Stomach smooth muscle (tissue), 2 donors: ENCODE measurements at regions not wholly inside any gene's neighbourhood (a gene's known extent, or its start where the extent isn't known, plus 50 kb on each side); places are given as distances from the start of the nearest gene placed in this dataset.

ENCODE experiments used
- H3K27ac ChIP-seq: one replicate; pipeline ENCODE4 v1.7.0; 2013; ENCODE audit warnings: mild to moderate bottlenecking, low read length, inconsistent platforms
- H3K27me3 ChIP-seq, 2 donors: one replicate each; pipeline ENCODE4 v1.7.0; 2013; ENCODE audit warnings: low read length in 2 of 2; ENCODE audit not compliant: insufficient read depth in 2 of 2, control insufficient read depth in 1 of 2
- H3K36me3 ChIP-seq, 2 donors: one replicate each; pipeline ENCODE4 v1.7.0; 2013; ENCODE audit warnings: low read length in 2 of 2; ENCODE audit not compliant: control insufficient read depth in 2 of 2, insufficient read depth in 2 of 2
- H3K4me1 ChIP-seq: one replicate; pipeline ENCODE4 v1.7.0; 2013; ENCODE audit warnings: low read length; ENCODE audit not compliant: control insufficient read depth, insufficient read depth
- H3K4me3 ChIP-seq, 2 donors: one replicate each; pipeline ENCODE4 v1.7.0; 2013; ENCODE audit warnings: low read length in 2 of 2
- H3K9ac ChIP-seq, 2 donors: one replicate each; pipeline ENCODE4 v1.7.0; 2013; ENCODE audit warnings: low read length in 2 of 2, mild to moderate bottlenecking in 1 of 2
- H3K9me3 ChIP-seq, 2 donors: one replicate each; pipeline ENCODE4 v1.7.0; 2013; ENCODE audit warnings: low read length in 2 of 2; ENCODE audit not compliant: control insufficient read depth in 2 of 2
- donor health status: healthy.
- donor health status: Pancreatic carcinoma.

DNA sequence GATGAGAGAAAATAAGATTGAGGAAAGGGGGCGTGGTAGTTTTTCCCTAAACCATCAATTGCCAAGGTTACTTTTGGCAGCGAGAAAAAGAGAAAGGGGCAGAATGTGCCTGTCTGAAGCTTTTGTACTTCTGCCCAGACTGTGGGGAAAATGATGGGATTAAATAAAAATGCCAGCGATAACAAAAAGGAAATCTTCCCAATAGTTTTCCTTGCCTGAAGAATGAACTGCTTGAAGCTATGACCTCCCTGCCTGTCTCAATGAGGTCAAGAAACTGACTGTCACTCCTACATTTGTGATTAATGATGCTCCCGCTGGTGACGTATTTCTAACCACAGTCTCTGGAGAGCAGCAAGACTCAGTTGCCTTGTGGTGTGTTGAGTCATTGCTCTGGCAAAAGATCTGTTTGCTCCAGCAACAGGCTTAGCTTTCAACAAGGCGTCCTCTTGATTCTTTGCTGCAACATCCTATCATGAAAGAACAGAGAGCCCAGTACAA, 1051.5 kb downstream of the DIAPH3 start:
- Histone ChIP-seq H3K27me3 (no peaks in the 10 kb centered on the region), H3K4me3 (no peak overlapping the region), H3K9ac (no peak overlapping the region), H3K4me1 (no peaks in the 10 kb centered on the region), H3K36me3 (no peaks in the 10 kb centered on the region), H3K27ac (no peak overlapping the region), H3K9me3 (no peaks in the 10 kb centered on the region)

GRCh38 chr13:59119475-59119874, 1044.3 kb downstream of the DIAPH3 start:
- H3K4me1 ChIP-seq: no peaks in the 10 kb centered on the region
- no peaks in the 10 kb centered on the region for H3K9me3 ChIP-seq
- no peaks in the 10 kb centered on the region for H3K36me3 ChIP-seq
- no peak overlapping the region for H3K27ac ChIP-seq
- H3K9ac ChIP-seq: no peak overlapping the region
- H3K4me3 ChIP-seq: no peak overlapping the region
- no peaks in the 10 kb centered on the region for H3K27me3 ChIP-seq

DNA sequence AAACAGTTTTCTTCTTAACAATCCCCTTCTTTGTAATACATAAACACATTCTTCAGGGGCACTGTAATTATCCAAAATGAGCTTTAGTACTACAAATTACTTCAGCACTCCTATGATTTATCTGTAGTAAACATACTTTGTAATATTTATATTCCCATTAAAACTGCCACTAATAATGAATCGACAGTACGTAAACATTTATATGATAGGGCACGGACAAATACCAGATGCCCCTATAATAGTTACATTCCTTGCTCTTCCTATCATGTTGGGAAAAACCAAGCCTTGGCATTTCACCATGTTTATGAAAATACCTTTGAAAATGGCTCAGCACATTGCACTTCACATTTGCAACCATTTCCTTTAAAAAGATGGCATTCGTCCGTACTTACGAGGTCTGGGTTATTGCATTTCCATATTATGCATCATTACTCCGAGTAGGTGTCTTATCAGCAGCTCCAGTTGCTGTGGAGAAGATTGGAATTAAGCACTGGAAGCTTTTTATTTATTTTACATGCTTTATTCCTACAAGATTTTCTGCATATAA, 1043.4 kb downstream of the DIAPH3 start:
- H3K27ac ChIP-seq: no peak overlapping the region
- H3K4me3 ChIP-seq: peak overlapping the region in 1 of 2 donors; percentile 17
- H3K4me1 ChIP-seq: no peaks in the 10 kb centered on the region
- no peaks in the 10 kb centered on the region for H3K36me3 ChIP-seq
- no peaks in the 10 kb centered on the region for H3K9me3 ChIP-seq
- H3K27me3 ChIP-seq: no peaks in the 10 kb centered on the region
- H3K9ac ChIP-seq: no peak overlapping the region

DNA sequence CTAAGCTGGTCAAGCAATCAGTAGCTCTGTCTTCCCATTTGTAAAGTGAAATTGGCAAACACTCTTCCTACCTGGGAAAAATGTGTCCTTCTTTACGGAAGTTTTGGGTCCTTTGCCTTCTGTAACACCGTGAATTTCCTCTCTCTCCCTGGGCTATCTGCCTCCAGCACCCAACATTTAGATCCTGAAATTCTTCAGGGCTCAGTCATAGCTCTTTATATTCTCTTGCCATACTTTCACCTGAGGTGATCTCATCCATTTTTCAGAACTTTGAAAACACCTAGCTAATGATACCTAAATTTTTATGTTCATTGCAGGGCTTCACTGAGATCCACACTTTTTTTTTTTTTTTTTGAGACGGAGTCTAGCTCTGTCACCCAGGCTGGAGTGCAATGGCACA, 1042.2 kb downstream of the DIAPH3 start:
- Histone ChIP-seq H3K36me3 (no peaks in the 10 kb centered on the region), H3K9me3 (no peaks in the 10 kb centered on the region), H3K27me3 (no peaks in the 10 kb centered on the region), H3K4me1 (no peaks in the 10 kb centered on the region), H3K9ac (no peak overlapping the region), H3K27ac (no peak overlapping the region), H3K4me3 (no peak overlapping the region)

GRCh38 chr13:59126474-59126873, 1037.3 kb downstream of the DIAPH3 start:
- H3K9me3 ChIP-seq: no peaks in the 10 kb centered on the region
- no peaks in the 10 kb centered on the region for H3K4me1 ChIP-seq
- H3K36me3 ChIP-seq: no peaks in the 10 kb centered on the region
- H3K9ac ChIP-seq: no peak overlapping the region
- H3K27me3 ChIP-seq: no peaks in the 10 kb centered on the region
- no peak overlapping the region for H3K4me3 ChIP-seq
- H3K27ac ChIP-seq: no peak overlapping the region

DNA sequence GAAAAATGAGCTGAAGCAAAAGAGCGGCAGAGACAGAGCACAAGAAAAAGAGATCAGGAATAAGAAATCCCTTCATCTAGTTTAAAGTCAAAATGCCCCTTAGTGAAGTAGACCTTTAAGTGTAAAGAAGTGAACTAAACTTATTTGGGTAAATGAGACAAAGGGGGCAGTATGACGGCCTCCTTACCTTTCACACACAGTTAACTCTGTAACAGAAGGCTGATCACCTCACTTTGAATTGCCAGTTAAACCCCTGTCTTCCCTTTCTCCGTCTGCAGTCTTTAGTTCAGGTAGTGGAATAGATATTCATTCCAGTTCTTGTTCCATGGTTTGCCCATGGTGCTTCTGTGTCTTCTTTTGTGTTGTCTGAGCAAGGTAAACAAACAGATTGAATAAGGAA, 1029.8 kb downstream of the DIAPH3 start:
- Histone ChIP-seq H3K27me3 (no peaks in the 10 kb centered on the region), H3K27ac (no peak overlapping the region), H3K9ac (no peak overlapping the region), H3K9me3 (no peaks in the 10 kb centered on the region), H3K4me1 (no peaks in the 10 kb centered on the region), H3K4me3 (no peak overlapping the region), H3K36me3 (no peaks in the 10 kb centered on the region)

- H3K4me3 ChIP-seq: no peak overlapping the region
- no peaks in the 10 kb centered on the region for H3K9me3 ChIP-seq
- no peak overlapping the region for H3K9ac ChIP-seq
- H3K27me3 ChIP-seq: no peaks in the 10 kb centered on the region
- no peaks in the 10 kb centered on the region for H3K4me1 ChIP-seq
- no peak overlapping the region for H3K27ac ChIP-seq
- H3K36me3 ChIP-seq: no peaks in the 10 kb centered on the region
Observed at GRCh38 chr13:59144700-59145099, 1019.0 kb downstream of the DIAPH3 start.

DNA sequence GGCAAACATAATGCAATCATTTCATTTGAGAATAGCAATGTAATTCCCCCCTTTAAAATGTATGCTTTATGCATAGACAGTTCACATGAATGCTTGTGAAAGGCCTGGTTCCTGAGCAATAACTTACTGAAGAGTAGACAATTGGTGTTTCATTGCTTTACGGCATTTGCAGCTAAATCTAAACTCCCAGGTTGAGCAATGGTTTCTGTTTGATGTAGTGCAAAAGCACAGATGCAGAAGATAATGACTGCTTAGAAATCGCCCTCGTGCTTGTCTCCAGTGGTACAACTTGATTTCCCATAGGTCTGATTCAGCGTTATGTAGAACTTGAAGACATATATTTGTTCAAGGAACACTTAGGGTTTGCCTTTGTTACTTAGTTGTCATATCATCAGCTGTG, 1018.3 kb downstream of the DIAPH3 start:
- Histone ChIP-seq H3K4me1 (no peaks in the 10 kb centered on the region), H3K9me3 (no peaks in the 10 kb centered on the region), H3K27ac (no peak overlapping the region), H3K4me3 (no peak overlapping the region), H3K36me3 (no peaks in the 10 kb centered on the region), H3K27me3 (no peaks in the 10 kb centered on the region), H3K9ac (no peak overlapping the region)

DNA sequence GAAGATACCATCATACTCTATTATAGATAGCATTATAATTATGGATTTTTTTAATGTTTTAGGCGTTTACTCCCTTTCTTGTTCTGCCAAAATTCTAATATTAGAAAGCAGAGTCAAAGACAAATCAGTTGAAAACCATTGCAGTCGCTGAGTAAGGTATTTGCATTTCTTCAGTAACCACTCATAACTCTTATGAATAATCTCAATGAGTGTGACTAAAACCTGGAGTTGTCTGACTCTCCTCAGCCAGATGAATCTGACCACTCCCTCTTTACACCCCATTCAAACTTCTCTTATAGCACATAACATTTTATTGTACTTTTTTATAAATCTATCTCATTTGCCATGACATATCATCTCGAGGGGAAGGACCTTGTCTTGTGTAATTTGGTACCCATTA, 1006.5 kb downstream of the DIAPH3 start:
- H3K4me1 ChIP-seq: no peaks in the 10 kb centered on the region
- no peaks in the 10 kb centered on the region for H3K36me3 ChIP-seq
- no peak overlapping the region for H3K9ac ChIP-seq
- H3K27me3 ChIP-seq: no peaks in the 10 kb centered on the region
- H3K4me3 ChIP-seq: no peak overlapping the region
- no peak overlapping the region for H3K27ac ChIP-seq
- H3K9me3 ChIP-seq: no peaks in the 10 kb centered on the region

DNA sequence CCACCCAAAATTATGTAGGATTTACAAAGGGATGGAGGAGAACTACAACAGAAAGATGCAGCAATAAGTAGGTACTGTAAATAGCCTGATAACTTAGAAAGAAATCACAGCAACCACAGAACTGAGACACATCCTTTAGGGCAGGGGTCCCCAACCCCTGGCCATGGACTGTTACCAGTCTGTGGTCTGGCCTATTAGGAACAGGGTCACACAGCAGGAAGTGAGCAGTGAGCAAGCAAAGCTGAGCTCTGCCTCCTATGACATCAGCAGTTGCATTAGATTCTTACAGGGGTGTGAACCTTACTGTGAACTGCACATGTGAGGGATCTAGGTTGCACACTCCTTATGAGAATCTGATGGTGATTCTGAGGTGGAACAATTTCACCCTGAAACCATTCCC, 997.6 kb downstream of the DIAPH3 start:
- Histone ChIP-seq H3K36me3 (no peaks in the 10 kb centered on the region), H3K27me3 (no peaks in the 10 kb centered on the region), H3K9ac (no peak overlapping the region), H3K4me3 (no peak overlapping the region), H3K9me3 (no peaks in the 10 kb centered on the region), H3K27ac (no peak overlapping the region), H3K4me1 (no peaks in the 10 kb centered on the region)

DNA sequence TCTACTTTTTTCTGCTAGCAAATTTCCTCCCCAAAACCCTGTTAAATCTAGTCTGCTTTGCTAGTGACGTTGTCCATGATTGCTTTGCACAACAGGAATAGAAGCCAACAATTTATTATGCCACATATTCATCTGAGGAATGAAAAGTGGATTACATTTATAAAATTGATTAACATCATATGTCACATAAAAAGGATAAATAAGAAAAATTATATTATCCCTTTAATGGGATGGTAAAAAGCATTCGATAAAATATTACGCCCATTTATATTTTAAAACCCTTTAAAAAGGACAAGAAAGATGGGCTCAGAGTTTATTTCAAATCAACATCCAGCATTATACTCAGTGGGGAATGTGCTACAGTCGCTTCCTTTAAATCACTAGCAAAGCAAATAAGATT, 991.7 kb downstream of the DIAPH3 start:
- no peaks in the 10 kb centered on the region for H3K4me1 ChIP-seq
- H3K9me3 ChIP-seq: no peaks in the 10 kb centered on the region
- no peaks in the 10 kb centered on the region for H3K36me3 ChIP-seq
- H3K4me3 ChIP-seq: no peak overlapping the region
- no peaks in the 10 kb centered on the region for H3K27me3 ChIP-seq
- H3K9ac ChIP-seq: no peak overlapping the region
- no peak overlapping the region for H3K27ac ChIP-seq
